Stomach (tissue), 4 donors: ENCODE measurements at regions not wholly inside any gene's neighbourhood (a gene's known extent, or its start where the extent isn't known, plus 50 kb on each side); places are given as distances from the start of the nearest gene placed in this dataset.

ENCODE experiments used
- CTCF ChIP-seq, 7 experiments: fragments of 450-650 bp in 4 of 7; fragments of 200-600 bp in 3 of 7; sonication (generic) in 3 of 7; IDR thresholded peaks; one replicate each; pipeline ENCODE4 v1.5.1; 2016 to 2019; ENCODE audit warnings: antibody characterized with exemption in 7 of 7, control low read depth in 2 of 7, mild to moderate bottlenecking in 1 of 7
- EP300 ChIP-seq: sonication (generic); formaldehyde crosslinking; IDR thresholded peaks from one replicate; pipeline ENCODE4 v1.6.1; 2017; ENCODE audit warnings: antibody characterized with exemption
- POLR2A ChIP-seq, 4 donors: fragments of 450-650 bp; IDR thresholded peaks; one replicate each; pipeline ENCODE4 v1.6.1; 2016; ENCODE audit warnings: antibody characterized with exemption in 4 of 4, control low read depth in 2 of 4, mild to moderate bottlenecking in 1 of 4, moderate library complexity in 1 of 4
- POLR2AphosphoS5 ChIP-seq, 3 donors: sonication (generic); formaldehyde crosslinking; IDR thresholded peaks; one replicate each; pipeline ENCODE4 v1.6.1; 2016; ENCODE audit warnings: antibody characterized with exemption in 3 of 3

- TF ChIP-seq CTCF (IDR thresholded peaks at IDR 0.05) (no peak), POLR2AphosphoS5 (IDR thresholded peaks at IDR 0.05) (no peak), POLR2A (IDR thresholded peaks at IDR 0.05) (no peak), EP300 (no peak)
Observed at GRCh38 chr10:8336629-8337331, 282.3 kb downstream of the GATA3 start.
